MM.1S (cell line): ENCODE measurements at regions not wholly inside any gene's neighbourhood (a gene's known extent, or its start where the extent isn't known, plus 50 kb on each side); places are given as distances from the start of the nearest gene placed in this dataset.

Experiments
- DNase-seq: peaks from one replicate; pipeline ENCODE4 v3.0.0-alpha.2; 2015
- H2AFZ ChIP-seq: fragments of 300-600 bp; sonication (generic); 2 replicates; pipeline ENCODE4 v1.6.0; 2016; ENCODE audit warnings: antibody characterized with exemption, low read length
- H3F3A ChIP-seq: fragments of 300-600 bp; sonication (generic); 2 replicates; pipeline ENCODE4 v1.6.1; 2016; ENCODE audit warnings: mild to moderate bottlenecking, antibody characterized with exemption, low read length, moderate library complexity, mixed read lengths; ENCODE audit not compliant: insufficient read depth
- H3K27ac ChIP-seq: fragments of 300-600 bp; sonication (generic); 2 replicates; pipeline ENCODE4 v1.5.1; 2016; ENCODE audit warnings: mild to moderate bottlenecking, low read length
- H3K27me3 ChIP-seq: fragments of 300-600 bp; sonication (generic); replicated peaks from 2 replicates; pipeline ENCODE4 v1.6.0; 2016; ENCODE audit warnings: low read length; ENCODE audit not compliant: insufficient read depth
- H3K36me3 ChIP-seq: fragments of 300-600 bp; sonication (generic); replicated peaks from 2 replicates; pipeline ENCODE4 v1.6.1; 2016; ENCODE audit warnings: mild to moderate bottlenecking, low read length, mixed read lengths; ENCODE audit not compliant: insufficient read depth
- H3K4me1 ChIP-seq: fragments of 300-600 bp; sonication (generic); 2 replicates; pipeline ENCODE4 v1.6.1; 2016; ENCODE audit warnings: low read length, mixed read lengths
- H3K4me2 ChIP-seq: fragments of 300-600 bp; sonication (generic); 2 replicates; pipeline ENCODE4 v1.6.0; 2016; ENCODE audit warnings: low read depth, low read length
- H3K4me3 ChIP-seq: fragments of 300-600 bp; sonication (generic); 2 replicates; pipeline ENCODE4 v1.5.1; 2016; ENCODE audit warnings: low read length, mixed read lengths
- H3K79me2 ChIP-seq: fragments of 300-600 bp; sonication (generic); 2 replicates; pipeline ENCODE4 v1.6.1; 2016; ENCODE audit warnings: mixed run types, low read length, mixed read lengths
- H3K9ac ChIP-seq: fragments of 300-600 bp; sonication (generic); 2 replicates; pipeline ENCODE4 v1.6.1; 2016; ENCODE audit warnings: low read length, mixed read lengths
- H3K9me2 ChIP-seq: fragments of 300-600 bp; sonication (generic); replicated peaks from 2 replicates; pipeline ENCODE4 v1.6.1; 2016; ENCODE audit warnings: mild to moderate bottlenecking, low read length, mixed read lengths; ENCODE audit not compliant: insufficient read depth
- H3K9me3 ChIP-seq: fragments of 300-600 bp; sonication (generic); replicated peaks from 2 replicates; pipeline ENCODE4 v1.6.1; 2016; ENCODE audit warnings: mild to moderate bottlenecking, low read length, mixed read lengths; ENCODE audit not compliant: insufficient read depth
- H4K20me1 ChIP-seq: fragments of 300-600 bp; sonication (generic); 2 replicates; pipeline ENCODE4 v1.6.1; 2016; ENCODE audit warnings: mild to moderate bottlenecking, low read length, moderate library complexity, mixed read lengths; ENCODE audit not compliant: insufficient read depth
- EZH2 ChIP-seq: fragments of 300-600 bp; sonication (generic); optimal IDR thresholded peaks from 2 replicates; pipeline ENCODE3; 2017; ENCODE audit warnings: low read depth, mild to moderate bottlenecking, antibody characterized with exemption, low read length, mixed read lengths
- EZH2phosphoT487 ChIP-seq: fragments of 300-600 bp; sonication (generic); IDR thresholded peaks from 2 replicates; pipeline ENCODE4 v1.6.1; 2018; ENCODE audit warnings: antibody characterized with exemption, low read length
- TF ChIP-seq, protein P1 (sequence below): fragments of 300-600 bp; sonication (generic); IDR thresholded peaks from 2 replicates; pipeline ENCODE4 v1.5.1; 2016; ENCODE audit warnings: antibody characterized with exemption, low read length, mixed read lengths

DNA sequence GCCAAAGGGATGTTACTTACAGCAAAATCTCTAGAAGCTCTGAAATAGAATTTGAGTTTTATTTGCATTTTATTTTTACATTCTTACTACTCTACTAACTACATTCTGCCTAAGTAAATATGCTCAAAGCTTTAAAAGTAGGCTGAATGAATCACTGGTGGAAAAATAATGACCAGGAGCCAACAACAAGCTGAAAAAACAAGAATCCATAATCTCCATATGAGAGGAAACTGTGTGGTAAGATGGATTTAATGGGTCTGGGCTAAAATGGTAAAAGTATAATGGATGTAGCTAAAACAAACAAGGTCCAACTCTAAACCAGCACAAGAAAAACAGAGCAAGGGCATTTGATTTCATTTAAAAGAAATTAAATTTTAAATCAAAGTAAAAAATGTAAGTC lies 525.8 kb upstream of the FTMT start:
- Histone ChIP-seq H3K79me2 (no peaks in the 10 kb centered on the region), H3K9me2 (no peaks in the 10 kb centered on the region), H3K4me3 (no peak overlapping the region), H3K27me3 (no peaks in the 10 kb centered on the region), H2AFZ (no peak overlapping the region), H3K9ac (no peak overlapping the region), H3K36me3 (no peaks in the 10 kb centered on the region), H3K9me3 (no peaks in the 10 kb centered on the region), H3K27ac (no peak overlapping the region), H3F3A (no peaks in the 10 kb centered on the region), H3K4me1 (no peaks in the 10 kb centered on the region), H3K4me2 (no peak overlapping the region), H4K20me1 (no peaks in the 10 kb centered on the region)
- no peak for DNase-seq
- TF ChIP-seq EZH2 (no peak), EZH2phosphoT487 (no peak)
- TF ChIP-seq, protein P1, sequence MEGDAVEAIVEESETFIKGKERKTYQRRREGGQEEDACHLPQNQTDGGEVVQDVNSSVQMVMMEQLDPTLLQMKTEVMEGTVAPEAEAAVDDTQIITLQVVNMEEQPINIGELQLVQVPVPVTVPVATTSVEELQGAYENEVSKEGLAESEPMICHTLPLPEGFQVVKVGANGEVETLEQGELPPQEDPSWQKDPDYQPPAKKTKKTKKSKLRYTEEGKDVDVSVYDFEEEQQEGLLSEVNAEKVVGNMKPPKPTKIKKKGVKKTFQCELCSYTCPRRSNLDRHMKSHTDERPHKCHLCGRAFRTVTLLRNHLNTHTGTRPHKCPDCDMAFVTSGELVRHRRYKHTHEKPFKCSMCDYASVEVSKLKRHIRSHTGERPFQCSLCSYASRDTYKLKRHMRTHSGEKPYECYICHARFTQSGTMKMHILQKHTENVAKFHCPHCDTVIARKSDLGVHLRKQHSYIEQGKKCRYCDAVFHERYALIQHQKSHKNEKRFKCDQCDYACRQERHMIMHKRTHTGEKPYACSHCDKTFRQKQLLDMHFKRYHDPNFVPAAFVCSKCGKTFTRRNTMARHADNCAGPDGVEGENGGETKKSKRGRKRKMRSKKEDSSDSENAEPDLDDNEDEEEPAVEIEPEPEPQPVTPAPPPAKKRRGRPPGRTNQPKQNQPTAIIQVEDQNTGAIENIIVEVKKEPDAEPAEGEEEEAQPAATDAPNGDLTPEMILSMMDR = no peak

- DNase-seq = no peak
- Histone ChIP-seq H3F3A (no peaks in the 10 kb centered on the region), H3K9me3 (no peaks in the 10 kb centered on the region), H3K27me3 (no peaks in the 10 kb centered on the region), H3K4me3 (no peak overlapping the region), H3K4me1 (no peaks in the 10 kb centered on the region), H3K36me3 (no peaks in the 10 kb centered on the region), H3K79me2 (no peaks in the 10 kb centered on the region), H4K20me1 (no peaks in the 10 kb centered on the region), H3K27ac (no peak overlapping the region), H3K9me2 (no peaks in the 10 kb centered on the region), H3K4me2 (no peak overlapping the region), H3K9ac (no peak overlapping the region), H2AFZ (no peak overlapping the region)
- no peak for TF ChIP-seq EZH2
- TF ChIP-seq, protein P1 = no peak
- no peak for TF ChIP-seq EZH2phosphoT487
Measured at GRCh38 chr5:121350181-121350930, 501.3 kb upstream of the FTMT start.

DNA sequence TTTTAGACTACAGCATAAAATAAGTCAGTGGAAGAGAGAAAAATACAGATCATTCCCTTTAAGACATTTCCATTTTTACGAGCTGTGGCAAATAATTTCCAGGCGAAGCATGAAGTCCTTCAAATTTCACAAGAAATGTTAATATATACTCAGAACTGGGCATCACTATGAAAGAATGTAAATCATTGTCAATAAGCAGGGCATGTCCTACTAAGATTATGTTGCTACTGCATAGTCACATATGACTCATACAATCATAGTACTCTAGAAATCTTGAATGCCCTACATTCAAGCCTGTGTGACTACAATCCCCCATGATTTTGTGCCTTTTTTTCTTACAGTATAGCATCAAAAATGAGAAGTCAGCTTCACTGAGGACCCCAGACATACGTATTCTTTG lies 485.2 kb upstream of the FTMT start:
- Histone ChIP-seq H3K9ac (no peak overlapping the region), H3K4me1 (no peaks in the 10 kb centered on the region), H4K20me1 (no peaks in the 10 kb centered on the region), H3K79me2 (no peaks in the 10 kb centered on the region), H3K9me3 (no peaks in the 10 kb centered on the region), H3K9me2 (no peaks in the 10 kb centered on the region), H3F3A (no peaks in the 10 kb centered on the region), H2AFZ (no peak overlapping the region), H3K4me2 (no peak overlapping the region), H3K27me3 (no peaks in the 10 kb centered on the region), H3K27ac (no peak overlapping the region), H3K36me3 (no peaks in the 10 kb centered on the region), H3K4me3 (no peak overlapping the region)
- no peak for DNase-seq
- TF ChIP-seq, protein P1 = no peak
- TF ChIP-seq EZH2 = no peak
- TF ChIP-seq EZH2phosphoT487 = no peak
